ENCODE measurements at regions not wholly inside any gene's neighbourhood (a gene's known extent, or its start where the extent isn't known, plus 50 kb on each side); places are given as distances from the start of the nearest gene placed in this dataset.

GRCh38 chr18:46310258-46310657 is 206.1 kb downstream of the HAUS1 start:
- no peak for TF ChIP-seq CTCF (IDR thresholded peaks at IDR 0.05)
- no peak for TF ChIP-seq REST (IDR thresholded peaks at IDR 0.05; ENCODE audit: insufficient read depth in 1 of 2, low read depth in 2 of 2, low read length in 1 of 2)
- TF ChIP-seq POLR2AphosphoS5 (IDR thresholded peaks at IDR 0.05; ENCODE audit: low read depth, low read length), result no peak
- no peak for TF ChIP-seq SIN3A (IDR thresholded peaks at IDR 0.05; ENCODE audit: borderline replicate concordance, insufficient read depth, low read depth, low read length)

Measured in Panc1 (cell line).